ENCODE measurements at regions not wholly inside any gene's neighbourhood (a gene's known extent, or its start where the extent isn't known, plus 50 kb on each side); places are given as distances from the start of the nearest gene placed in this dataset.

DNA sequence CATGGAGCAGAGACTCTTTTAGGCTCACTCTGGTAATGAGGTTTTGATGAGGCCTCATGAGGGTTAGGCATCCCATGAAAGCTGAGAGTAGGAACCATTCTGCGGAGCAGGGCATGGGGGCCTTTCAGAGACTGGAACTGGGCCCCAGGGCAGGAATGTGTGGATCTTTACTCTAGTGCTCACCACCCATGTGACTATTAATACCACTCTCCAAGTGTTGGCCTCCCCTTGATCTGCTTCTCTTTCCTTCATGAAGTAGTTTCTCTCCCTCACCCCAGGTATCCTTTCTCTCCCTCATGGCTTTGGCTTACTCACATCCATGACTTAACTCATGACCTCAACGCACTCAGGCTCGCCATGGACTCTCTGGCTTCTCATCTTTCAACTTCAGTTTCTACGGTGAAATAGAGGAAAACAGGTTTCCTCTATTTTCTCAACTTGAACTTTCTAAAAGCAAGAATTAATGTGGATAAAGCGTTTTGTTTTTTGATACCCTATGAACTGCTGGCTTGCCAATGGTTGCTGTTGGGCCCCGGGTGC, 50.5 kb upstream of the GADD45A start:
- WGBS, 2 donors: 92 to 95% methylated on average over 6 of the region's 6 CpGs
- DNase-seq: no peak
- Histone ChIP-seq H3K36me3 (no peaks in the 10 kb centered on the region), H3K27me3 (no peaks in the 10 kb centered on the region), H3K27ac (no peak overlapping the region), H3K9me3 (no peaks in the 10 kb centered on the region), H3K4me1 (peaks cover 0 to 5% (median 2%) of the 10 kb centered on the region in 4 donors), H3K4me3 (no peak overlapping the region)
- TF ChIP-seq POLR2AphosphoS5 (IDR thresholded peaks at IDR 0.05) (no peak), POLR2A (IDR thresholded peaks at IDR 0.05) (no peak), EP300 (IDR thresholded peaks at IDR 0.05) (no peak)
- TF ChIP-seq, protein P1, sequence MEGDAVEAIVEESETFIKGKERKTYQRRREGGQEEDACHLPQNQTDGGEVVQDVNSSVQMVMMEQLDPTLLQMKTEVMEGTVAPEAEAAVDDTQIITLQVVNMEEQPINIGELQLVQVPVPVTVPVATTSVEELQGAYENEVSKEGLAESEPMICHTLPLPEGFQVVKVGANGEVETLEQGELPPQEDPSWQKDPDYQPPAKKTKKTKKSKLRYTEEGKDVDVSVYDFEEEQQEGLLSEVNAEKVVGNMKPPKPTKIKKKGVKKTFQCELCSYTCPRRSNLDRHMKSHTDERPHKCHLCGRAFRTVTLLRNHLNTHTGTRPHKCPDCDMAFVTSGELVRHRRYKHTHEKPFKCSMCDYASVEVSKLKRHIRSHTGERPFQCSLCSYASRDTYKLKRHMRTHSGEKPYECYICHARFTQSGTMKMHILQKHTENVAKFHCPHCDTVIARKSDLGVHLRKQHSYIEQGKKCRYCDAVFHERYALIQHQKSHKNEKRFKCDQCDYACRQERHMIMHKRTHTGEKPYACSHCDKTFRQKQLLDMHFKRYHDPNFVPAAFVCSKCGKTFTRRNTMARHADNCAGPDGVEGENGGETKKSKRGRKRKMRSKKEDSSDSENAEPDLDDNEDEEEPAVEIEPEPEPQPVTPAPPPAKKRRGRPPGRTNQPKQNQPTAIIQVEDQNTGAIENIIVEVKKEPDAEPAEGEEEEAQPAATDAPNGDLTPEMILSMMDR (IDR thresholded peaks at IDR 0.05): no peak
- intact Hi-C loops (cut with DNase I): no loop called here

GRCh38 chr1:67635055-67635809, 49.8 kb upstream of the GADD45A start:
- no peaks in the 10 kb centered on the region for H3K9me3 ChIP-seq
- no peak overlapping the region for H3K27ac ChIP-seq
- TF ChIP-seq, protein P1 (IDR thresholded peaks at IDR 0.05): no peak
- no peak for TF ChIP-seq POLR2AphosphoS5 (IDR thresholded peaks at IDR 0.05)
- TF ChIP-seq EP300 (IDR thresholded peaks at IDR 0.05): no peak
- TF ChIP-seq POLR2A (IDR thresholded peaks at IDR 0.05): no peak
- no peaks in the 10 kb centered on the region for H3K36me3 ChIP-seq
- WGBS, 2 donors: 58 to 68% methylated on average over 14 of the region's 14 CpGs
- no peak for DNase-seq
- H3K27me3 ChIP-seq: no peaks in the 10 kb centered on the region
- no peak overlapping the region for H3K4me3 ChIP-seq
- intact Hi-C loops (cut with DNase I): no loop called here
- no peaks in the 10 kb centered on the region for H3K4me1 ChIP-seq

Small RNA genes lying in the stretch of these regions (small RNA-seq; reads per million reads assigned to genes)
- gene RNU6-1031P: 0 reads per million in 3 donors

Measured in sigmoid colon (tissue), 6 donors.